Right renal pelvis (tissue), 4 donors: ENCODE measurements at regions not wholly inside any gene's neighbourhood (a gene's known extent, or its start where the extent isn't known, plus 50 kb on each side); places are given as distances from the start of the nearest gene placed in this dataset.
"Not testable (repeated sequence)": the region's sequence is repeated elsewhere in the genome, so short reads cannot be mapped to it uniquely, and the experiment has no call there.

Source experiments
- DNase-seq, 4 donors: peaks; one replicate each; pipeline ENCODE4 v3.0.0-alpha.2; 2013; ENCODE audit warnings: low read depth in 4 of 4, low spot score in 3 of 4, missing footprints in 1 of 4

DNA sequence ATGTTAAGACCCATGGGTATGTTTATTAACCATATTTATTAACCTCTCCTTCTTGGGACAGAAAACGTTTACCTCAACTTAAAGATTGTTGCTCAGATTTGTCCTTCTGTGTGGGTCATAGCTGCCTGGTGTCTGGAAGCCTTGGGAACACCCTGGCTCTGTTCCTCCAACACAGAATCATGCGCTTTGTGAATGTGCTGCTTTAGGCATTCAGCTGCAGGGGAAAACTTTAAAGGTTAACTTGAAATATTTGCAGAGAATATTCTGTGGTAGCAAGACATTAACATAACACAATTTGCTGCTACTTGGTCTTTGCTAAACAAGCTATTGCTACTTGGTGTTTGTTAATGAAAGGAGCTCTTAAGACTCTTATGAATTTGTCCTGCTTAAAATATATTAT is 50.5 kb upstream of the THOC3 start:
- not testable (repeated sequence) for DNase-seq

DNA sequence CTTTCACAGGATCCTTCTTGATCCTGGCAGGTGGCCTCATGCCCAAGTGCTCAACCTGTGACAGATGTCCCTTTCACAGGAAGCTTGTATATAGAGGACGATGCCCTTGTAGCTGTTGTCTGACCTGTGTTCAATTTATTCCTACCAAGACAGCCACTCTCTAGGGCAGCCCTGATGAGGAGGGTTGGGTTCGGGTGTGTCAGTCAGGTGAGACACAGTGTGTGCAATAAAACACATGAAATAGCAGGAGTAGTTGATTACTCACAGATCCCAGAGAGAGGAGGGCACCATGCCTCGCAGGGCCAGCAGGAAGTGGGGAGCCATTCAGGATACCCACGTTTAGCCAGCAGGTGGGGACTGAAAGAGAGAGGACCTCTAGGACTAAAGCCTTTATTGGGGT is 52.7 kb upstream of the THOC3 start:
- DNase-seq, result not testable (repeated sequence)

DNA sequence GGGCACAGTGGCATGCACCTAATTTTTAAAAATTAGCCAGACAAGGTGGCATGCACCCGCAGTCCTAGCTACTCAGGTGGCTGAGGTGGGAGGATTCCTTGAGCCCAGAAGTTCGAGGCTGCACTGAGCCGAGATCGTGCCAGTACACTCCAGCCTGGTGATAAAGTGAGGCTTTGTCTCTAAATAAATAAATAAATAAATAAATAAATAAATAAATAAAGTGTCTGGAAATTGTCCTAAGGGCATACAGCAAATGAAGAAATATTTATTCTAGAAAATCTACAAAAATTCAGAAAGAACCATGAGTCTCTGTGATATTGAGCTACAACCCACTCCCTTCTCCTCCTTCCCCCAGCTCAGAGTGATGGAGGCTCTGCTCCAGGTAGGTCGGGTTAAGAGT is 55.4 kb upstream of the THOC3 start:
- not testable (repeated sequence) for DNase-seq

DNA sequence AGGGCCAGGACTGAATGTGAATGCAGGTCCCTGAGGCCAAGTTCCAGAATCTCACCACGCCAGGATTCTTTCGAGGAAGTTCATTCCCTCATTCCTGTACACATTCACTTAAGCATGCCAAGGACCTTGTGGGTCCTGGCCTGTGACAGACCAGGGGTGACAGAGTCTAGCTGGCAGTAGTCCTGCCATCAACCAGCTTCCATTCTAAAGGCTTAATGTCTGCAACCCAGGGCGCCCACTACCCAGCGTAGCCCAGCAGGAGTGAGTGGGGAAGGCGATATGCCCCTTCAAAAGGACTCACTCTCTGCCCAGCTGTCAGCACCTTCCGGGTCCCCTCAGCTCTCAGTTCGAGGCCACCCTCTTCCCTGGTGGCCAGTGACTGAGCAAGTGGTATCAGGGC is 61.3 kb upstream of the THOC3 start:
- DNase-seq, result not testable (repeated sequence)

DNA sequence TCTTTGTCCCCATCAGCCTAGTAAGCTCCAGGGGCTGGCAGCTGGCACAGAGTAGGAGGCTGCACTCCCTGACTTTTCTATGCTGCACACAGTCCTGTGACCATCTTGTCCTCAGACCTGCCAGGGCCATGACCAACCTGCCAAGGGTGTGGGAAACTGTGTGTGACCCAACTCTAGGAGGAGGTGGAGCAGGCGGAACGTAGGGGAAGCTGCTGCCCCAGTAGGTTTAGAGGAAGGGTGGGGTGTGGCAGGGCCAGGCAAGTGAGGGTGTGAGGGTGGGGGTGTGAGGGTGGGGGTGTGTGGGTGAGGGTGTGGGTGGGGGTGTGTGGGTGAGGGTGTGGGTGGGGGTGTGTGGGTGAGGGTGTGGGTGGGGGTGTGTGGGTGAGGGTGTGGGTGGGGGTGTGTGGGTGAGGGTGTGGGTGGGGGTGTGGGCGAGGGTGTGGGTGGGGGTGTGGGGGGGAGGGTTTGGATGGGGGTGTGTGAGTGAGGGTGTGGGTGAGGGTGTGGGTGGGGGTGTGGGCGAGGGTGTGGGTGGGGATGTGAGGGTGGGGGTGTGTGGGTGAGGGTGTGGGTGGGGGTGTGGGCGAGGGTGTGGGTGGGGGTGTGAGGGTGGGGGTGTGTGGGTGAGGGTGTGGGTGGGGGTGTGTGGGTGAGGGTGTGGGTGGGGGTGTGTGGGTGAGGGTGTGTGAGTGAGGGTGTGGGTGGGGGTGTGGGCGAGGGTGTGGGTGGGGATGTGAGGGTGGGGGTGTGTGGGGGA is 62.4 kb upstream of the THOC3 start:
- DNase-seq, result not testable (repeated sequence)

DNA sequence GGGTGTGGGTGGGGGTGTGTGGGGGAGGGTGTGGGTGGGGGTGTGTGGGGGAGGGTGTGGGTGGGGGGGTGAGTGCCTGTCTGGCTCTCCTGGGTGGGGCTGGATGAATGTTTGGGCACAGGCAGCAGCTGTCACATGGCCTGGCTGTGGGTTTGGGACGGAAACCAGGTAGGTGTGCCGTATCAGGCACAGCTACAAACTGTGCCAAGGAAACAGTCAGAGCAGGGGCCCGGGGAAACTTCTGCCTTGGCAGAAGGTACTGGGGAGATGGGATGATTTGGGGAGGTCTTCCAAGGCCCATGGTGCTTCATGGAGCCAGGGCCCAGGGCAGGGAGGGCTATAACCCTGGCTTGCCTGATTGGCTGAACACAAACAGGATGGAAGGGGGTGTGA is 63.0 kb upstream of the THOC3 start:
- not testable (repeated sequence) for DNase-seq

DNA sequence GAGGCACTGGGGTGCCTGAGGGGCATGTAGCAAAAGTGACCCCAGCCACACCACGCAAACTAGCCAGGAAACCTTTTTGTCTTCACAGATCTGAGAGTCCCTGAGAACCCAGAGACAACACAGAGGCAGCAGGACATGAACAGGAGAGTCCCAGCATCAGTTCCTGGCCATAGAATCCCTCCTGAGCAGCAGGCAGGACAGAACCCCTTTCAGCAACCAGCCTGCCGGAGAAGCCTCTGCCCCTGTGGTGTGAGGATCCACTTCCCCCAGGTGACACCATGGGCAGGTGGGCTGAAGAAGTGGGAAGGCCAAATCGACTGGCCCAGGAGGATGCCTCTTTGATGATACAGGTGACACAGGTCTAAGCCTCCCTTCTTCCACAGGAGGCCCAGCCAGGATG is 65.1 kb upstream of the THOC3 start:
- DNase-seq, result not testable (repeated sequence)

DNA sequence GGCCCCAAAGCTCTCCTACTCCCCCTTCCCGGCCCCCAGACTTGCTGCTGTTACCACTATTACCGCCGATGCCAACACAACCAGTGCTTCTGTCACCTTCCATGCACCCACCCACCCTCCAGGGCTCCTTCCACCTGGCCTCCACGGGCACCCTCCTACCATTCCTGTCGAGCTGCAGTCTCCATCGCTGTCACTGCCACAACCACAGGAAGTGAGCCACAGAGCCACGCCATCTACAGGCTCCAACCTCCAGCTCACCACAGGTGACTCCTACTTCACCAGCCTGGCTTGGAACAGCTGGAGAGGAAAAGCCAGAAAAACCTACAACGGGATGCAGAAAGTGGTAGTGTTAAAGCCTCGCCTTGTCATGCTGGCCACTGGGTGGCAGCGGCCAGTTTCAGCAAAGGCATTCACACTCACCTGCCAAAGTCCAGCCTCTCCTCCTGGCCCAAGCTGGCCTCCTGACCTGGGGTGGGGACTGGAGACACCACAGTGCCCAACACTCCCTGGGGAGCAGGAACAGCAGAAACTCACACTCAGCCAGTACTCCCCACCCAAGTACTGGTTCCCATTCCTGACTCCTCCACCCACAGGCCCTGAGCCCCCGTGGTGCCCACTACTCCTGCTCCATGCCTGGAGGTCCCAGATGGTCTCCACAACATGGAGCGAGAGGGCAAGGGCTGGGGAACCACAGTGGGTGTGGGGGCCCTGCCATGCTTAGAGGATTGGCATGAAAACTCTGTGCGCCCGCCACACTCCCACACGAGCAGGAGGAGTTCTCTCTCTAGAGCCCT is 66.5 kb upstream of the THOC3 start:
- DNase-seq, result not testable (repeated sequence)

DNA sequence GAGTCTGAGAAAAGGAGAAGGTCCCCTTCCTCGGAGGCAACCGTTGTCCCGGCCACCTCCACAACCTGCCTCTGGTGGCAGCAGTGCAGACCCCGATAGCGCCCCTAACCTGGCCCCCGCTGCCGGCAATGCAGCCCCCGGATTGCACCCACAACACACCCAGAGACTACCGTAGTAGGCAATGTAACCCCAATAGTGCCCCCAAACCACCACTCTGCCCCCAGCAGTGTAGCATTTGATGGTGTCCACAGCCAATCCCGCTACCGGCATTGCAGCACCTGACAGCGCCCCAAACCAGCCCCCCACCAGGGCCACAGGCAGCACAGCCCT is 67.1 kb upstream of the THOC3 start:
- not testable (repeated sequence) for DNase-seq

DNA sequence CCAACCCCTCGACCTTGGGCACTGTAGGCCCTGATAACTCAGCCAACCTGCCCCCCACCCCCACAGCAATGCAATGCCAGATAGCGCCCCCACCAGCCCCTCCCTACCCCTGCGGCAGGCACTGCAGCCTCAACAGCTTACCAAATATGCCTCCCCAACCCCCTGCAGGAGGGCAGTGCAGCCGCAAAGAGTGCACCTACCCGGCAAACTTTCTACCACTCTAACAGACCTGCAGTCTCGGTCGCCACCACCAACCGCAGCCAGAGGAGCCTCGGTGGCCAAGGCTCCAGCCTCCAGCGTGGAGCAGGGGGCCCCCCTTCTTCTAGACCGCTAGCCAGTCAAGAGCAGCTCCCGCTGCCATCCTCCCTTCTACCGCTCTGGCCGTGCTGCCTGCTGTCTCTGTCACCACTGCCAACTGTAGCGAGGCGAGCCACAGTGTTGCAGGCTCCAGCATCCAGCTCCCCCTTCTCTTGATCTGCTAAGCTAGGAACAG is 67.7 kb upstream of the THOC3 start:
- not testable (repeated sequence) for DNase-seq

DNA sequence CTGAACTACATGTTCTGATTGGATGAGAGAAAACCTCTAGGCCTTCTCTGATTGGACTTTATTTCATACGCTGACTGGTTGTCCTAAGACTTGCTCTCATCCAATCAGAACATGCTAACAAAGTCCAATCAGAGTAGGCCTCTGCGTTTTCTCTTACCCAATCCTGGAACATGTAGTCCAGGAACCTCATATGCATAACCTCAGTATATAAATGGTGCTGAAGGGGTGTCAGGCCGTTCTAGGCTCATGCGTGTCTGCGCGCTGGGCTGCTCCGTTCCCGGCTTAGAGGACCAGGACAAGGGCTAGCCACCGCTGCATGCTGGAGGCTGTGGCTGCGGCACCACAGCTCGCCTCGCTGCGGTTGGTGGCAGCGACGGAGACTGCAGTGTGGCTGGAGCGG is 68.3 kb upstream of the THOC3 start:
- DNase-seq, result not testable (repeated sequence)

DNA sequence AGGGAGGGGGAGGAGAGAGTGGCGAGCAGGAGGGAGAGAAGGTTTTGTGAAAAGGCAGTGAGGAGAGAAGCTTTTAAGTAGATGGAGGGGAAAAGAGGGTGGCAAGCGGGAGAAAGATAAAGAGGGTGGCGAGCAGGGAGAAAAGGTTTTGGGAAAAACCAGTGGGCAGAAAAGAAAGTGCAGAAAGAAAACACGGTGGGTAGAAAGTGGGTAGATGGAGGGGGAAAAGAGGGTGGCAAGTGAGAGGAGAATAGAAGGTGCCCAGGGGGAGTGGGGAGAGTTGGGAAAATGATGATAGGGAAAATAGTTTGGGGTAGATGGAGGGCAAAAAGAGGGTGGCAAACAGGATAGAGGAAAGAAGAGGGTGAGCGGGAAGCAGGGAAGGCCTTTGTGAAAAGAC is 69.1 kb upstream of the THOC3 start:
- DNase-seq, result not testable (repeated sequence)

DNA sequence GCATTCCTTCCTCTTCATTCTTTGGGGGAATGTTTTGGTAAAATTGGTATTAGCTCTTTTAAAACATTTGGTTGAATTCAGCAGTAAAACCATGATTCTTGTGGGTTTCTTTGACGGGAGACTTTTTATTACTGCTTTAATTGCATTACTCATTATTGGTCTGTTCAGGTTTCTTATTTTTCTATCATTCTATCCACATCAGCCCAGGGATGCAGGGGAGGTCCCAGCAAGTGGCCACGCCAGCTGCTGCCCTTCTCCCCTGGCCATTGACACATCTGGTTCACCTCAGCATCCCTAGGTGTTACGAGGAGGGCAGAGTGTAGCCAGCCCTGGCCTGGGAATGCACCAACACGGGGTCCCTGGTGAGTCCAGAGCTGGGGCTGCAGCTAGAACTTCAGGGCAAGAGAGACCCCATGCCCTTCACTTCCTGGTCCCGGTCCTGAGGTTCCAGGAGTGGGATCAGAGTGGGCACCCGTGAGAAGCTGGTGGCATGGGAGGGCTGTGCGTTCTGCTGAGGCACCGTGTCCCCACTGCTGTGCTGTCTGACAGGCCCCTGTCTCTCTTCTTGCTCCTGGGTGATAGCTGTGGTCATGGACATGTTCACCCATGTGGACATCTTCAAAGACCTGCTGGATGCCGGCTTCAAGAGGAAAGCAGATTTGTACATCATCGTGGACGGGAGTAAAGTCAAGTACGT is 72.1 kb upstream of the THOC3 start:
- DNase-seq, result not testable (repeated sequence)

DNA sequence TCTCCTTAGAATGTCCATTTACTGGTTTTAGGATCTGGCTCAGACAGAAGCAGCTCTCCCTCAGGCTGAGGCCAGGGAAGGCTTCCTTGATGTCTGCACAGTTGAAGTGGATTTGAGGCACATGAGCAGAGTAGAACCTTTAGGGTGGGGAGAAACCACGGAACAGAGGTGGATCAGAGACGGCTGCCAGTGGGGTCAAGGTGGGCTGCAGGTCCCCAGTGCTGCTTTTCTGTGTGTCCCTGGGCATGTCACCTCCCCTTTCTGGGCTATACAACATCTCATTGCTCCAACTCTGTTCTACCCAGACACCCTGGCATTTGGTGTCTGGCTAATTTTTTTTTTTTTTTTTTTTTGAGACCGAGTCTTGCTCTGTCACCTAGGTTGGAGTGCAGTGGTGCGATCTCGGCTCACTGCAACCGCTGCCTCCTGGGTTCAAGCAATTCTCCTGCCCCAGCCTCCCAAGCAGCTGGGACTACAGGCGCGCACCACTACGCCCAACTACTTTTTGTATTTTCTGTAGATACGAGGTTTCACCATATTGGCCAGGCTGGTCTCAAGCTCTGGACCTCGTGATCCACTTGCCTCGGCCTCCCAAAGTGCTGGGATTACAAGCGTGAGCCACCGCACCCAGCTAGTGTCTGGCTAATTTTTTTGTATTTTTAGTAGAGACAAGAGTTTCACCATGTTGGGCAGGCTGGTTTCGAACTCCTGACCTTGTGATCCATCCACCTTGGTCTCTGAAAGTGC is 73.3 kb upstream of the THOC3 start:
- DNase-seq, result not testable (repeated sequence)

DNA sequence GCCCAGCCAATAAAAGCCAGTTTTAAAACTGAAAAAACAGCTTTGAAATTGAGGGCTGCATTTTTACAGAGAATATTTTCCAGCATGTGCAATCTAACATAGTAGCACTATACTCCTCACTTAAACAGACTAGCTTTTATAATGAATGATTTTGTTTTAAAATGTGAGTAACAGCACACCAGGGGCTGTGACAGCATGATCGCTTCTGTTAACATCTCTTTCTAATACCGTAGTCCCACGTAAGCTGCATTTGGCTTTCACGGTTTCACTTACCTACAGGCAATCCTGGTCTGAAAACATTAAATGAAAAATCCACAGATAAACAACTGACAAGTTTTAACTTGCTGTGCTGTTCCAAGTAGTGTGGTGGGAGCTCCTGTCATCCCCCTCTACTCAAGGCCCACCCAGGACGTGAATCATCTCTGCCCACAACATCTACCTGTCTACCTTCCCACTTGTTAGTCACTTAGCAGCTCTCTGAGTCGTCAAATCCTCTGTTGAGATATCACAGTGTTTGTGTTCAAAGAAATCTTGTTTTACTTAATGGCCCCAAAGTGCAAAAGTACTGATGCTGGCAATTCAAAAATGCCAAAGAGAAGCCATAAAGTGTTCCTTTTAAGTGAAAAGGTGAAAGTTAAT is 74.0 kb upstream of the THOC3 start:
- not testable (repeated sequence) for DNase-seq

DNA sequence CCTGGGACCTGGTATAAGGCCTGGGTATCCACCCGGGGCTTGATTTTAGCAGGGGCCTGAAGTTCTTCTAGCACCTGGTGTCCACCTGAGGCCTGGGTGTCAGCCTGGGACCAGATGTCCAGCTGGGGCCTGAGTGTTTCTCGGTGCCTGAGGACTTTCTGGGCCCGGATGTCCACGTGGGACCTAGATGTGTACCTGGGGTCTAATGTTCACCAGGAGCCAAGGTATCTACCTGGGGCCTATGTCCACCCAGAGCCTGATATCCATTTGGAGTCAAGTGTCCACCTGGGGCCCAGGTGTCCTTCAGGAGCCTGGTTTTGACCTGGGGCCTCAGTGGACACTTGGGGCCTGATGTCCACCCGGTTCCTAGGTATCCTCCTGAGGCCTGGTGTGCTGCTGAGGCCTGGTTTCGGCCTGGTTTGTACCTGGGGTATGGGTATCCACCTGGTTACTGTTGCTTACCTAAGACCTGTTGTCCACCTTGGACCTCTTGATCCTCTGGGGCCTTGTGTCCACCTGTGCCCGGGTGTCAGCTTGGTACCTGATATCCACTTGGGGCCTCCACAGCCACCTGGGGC is 75.2 kb upstream of the THOC3 start:
- DNase-seq, result not testable (repeated sequence)

DNA sequence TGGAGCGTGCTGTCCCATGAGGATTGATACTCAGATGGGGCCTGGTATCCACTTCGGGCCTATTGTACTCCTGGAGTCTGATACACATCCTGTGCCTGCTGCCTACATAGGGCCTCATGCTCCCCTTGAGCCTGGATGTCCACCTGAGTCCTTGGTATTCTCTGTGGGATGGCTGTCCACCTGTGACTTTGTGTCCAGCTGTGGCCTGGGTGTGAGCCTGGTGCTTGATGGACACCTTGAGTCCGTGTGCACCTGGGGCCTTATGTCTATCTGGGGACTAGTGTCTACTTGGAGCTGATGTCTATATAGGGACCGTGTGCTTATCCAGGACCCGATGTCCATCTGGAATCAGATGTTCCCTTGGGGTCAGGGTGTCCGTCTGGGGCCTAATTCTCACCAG is 75.9 kb upstream of the THOC3 start:
- DNase-seq, result not testable (repeated sequence)

DNA sequence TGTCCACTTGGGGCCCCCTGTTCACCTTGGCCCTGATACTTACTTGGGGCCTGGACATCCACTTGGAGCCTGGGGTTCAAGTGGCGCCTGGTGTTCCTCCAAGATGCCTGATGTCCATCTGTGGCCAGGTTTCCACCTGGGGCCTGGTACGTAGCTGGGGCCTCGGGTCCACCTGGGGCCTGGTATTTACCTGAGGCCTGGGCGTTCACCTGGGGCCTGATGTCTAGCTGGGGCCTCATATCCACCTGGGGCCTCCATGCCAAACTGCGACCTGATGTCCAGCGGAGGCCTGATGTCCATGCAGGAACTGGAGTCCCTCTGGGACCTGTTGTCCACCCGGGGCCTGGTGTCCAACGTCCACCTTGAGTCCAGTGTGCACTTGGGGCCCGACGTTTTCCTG is 76.3 kb upstream of the THOC3 start:
- DNase-seq, result not testable (repeated sequence)

DNA sequence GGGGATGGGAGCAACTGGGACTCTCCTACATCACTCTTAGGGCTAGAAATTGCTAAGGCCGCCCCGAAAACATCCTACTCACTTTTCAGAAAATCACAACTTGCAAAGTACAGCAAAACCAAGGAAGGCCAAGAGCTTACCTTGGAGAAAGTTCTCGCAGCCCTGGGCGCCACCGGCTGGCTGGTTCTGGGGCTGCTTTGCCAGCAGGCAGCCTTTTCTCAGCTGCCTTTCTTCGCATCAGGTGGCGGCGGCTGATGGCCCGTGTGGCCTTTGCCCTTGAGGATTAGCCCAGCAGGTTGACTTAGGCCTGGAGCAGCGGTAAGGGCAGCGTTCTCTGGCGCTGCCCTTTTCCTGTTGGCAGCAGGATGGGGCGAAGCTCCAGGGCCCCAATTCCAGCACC is 77.3 kb upstream of the THOC3 start:
- not testable (repeated sequence) for DNase-seq

DNA sequence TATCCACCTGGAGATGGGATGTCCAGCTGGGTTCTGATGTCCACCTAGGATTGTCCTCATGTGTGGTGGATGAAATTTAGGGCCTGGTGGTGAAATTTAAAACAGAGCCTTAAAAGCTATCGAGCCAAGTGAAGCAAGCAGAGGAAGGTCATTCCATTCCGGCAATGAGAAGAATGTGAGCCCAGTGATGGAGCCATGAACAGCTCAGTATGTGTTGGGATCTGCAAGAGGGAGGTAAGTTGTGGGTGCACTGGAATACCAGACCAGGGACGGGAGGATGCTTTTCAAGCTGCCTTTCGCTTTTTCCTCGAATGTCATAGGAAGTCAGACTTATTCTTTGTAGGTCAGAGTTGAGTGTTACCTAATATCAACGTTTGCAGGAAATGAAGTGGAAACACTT is 80.6 kb upstream of the THOC3 start:
- DNase-seq, result not testable (repeated sequence)
